ENCODE measurements at regions not wholly inside any gene's neighbourhood (a gene's known extent, or its start where the extent isn't known, plus 50 kb on each side); places are given as distances from the start of the nearest gene placed in this dataset.

DNA sequence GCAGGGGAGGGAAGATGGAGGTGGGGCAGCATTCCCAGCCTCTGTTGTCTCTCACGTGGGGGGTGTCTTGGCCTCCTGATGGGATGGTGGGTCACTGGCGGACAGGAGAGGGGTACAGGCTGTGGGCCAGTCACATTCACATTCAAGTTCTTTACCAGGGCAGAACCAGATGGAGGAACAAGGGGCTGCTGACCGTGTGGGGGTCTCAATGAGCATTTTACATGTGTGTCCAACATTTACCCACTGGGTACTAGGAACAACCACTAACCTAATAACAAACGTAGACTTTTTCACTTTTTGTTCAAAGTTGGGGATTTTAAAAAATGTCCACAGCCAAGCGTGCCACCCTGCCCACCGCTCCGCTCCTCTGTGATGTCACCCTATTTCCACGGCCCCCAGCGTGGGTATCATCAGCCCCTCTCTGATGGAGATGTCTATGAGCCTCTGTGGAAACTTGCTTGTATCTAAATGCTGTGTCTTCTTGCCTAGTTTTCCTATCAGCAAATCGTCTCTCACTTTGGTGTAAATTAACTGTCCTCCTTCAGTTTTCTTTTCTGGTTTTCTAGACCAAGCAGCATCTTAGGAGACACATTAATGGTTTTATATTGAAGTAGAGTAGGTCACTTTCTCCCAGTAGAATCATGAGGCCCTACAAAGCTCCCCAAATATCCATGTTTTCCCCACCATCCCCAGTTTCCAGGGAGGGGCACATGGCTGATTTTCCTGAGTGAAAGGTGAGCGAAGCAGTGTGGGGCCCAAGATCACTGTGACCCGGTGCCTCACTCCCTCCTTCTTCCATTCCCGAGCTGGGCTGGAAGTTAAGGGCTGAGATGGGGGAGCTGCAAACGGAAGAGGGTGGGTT, 936.7 kb downstream of the BRD1 start:
- 31 to 37% methylated on average over 14 of the region's 14 CpGs for WGBS, 2 experiments (ENCODE audit: low coverage in 1 of 2, low lambda C conversion rate in 2 of 2, missing lambda C conversion rate in 2 of 2)
- no peaks in the 10 kb centered on the region for H3K9me2 ChIP-seq (ENCODE audit: insufficient read depth)
- H3K9me3 ChIP-seq (ENCODE audit: low read depth): no peaks in the 10 kb centered on the region
- H3F3A ChIP-seq (ENCODE audit: insufficient read depth): no peaks in the 10 kb centered on the region
- no peaks in the 10 kb centered on the region for H3K4me1 ChIP-seq (ENCODE audit: insufficient read depth)
- no peak overlapping the region for H3K9ac ChIP-seq
- in situ Hi-C loops (cut with MboI): no loop called here
- no peaks in the 10 kb centered on the region for H4K20me1 ChIP-seq (ENCODE audit: insufficient read depth)
- no peak overlapping the region for H3K4me3 ChIP-seq
- H3K27me3 ChIP-seq (replicated peaks; ENCODE audit: insufficient read depth): no peaks in the 10 kb centered on the region
- H2AFZ ChIP-seq: no peak overlapping the region
- no peak for DNase-seq
- no peaks in the 10 kb centered on the region for H3K79me2 ChIP-seq (ENCODE audit: insufficient read depth)
- no peak overlapping the region for H3K27ac ChIP-seq
- H3K36me3 ChIP-seq (ENCODE audit: low read depth): no peaks in the 10 kb centered on the region
- no peak overlapping the region for H3K4me2 ChIP-seq (ENCODE audit: unreplicated experiment)
- TF ChIP-seq EZH2 (IDR thresholded peaks at IDR 0.05; ENCODE audit: insufficient read depth, poor library complexity, severe bottlenecking): no peak
- no peak for TF ChIP-seq EZH2phosphoT487 (IDR thresholded peaks at IDR 0.05; ENCODE audit: insufficient read depth, low read depth)

DNA sequence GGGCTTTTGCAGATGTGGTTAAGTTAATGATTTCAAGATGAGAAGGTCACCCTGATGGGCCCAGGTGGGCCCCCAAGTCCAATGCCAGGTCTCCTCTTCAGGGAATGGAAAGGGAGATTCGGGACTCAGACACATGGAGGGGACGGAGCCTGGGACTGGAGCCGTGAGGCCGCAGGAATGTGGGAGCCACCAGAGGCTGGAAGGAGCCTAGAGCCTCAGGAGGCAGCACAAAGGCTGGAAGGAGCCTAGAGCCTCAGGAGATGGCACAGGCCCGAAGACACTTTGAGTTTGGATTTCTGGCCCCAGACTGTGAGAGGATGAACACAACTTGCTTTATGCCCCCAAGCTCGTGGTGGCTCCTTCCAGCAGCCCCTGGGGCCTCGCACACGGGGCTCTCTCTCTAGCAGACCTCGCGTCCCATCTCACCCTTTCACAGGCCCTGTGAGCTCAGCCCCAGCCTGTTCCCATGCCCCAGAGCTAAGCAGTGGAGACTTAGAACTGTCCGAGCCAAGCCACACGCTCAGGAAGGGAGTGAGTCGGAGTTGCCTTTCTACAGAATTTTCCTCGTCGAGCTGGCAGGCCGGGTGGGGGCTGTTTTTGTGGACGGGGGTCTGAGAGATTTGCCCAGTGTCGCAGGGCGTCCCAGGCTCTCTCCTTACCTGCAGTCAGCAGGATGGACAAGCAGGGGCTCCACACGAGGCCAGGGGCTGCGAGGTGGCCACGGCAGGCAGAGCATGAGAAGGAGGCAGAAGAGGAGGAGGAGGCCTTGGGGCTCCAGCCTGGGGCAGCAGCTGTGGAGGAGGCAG, 937.6 kb downstream of the BRD1 start:
- Histone ChIP-seq H3K4me1 (ENCODE audit: insufficient read depth) (no peaks in the 10 kb centered on the region), H4K20me1 (ENCODE audit: insufficient read depth) (no peaks in the 10 kb centered on the region), H3K79me2 (ENCODE audit: insufficient read depth) (no peaks in the 10 kb centered on the region), H3K27me3 (replicated peaks; ENCODE audit: insufficient read depth) (no peaks in the 10 kb centered on the region), H3K27ac (no peak overlapping the region), H3K9me2 (ENCODE audit: insufficient read depth) (no peaks in the 10 kb centered on the region), H3K36me3 (ENCODE audit: low read depth) (no peaks in the 10 kb centered on the region), H3K4me2 (ENCODE audit: unreplicated experiment) (no peak overlapping the region), H3K4me3 (no peak overlapping the region), H3K9me3 (ENCODE audit: low read depth) (no peaks in the 10 kb centered on the region), H2AFZ (no peak overlapping the region), H3K9ac (no peak overlapping the region), H3F3A (ENCODE audit: insufficient read depth) (no peaks in the 10 kb centered on the region)
- WGBS, 2 experiments (ENCODE audit: low coverage in 1 of 2, low lambda C conversion rate in 2 of 2, missing lambda C conversion rate in 2 of 2): 25 to 28% methylated on average over 22 of the region's 22 CpGs
- in situ Hi-C loops (cut with MboI): no loop called here
- TF ChIP-seq EZH2 (IDR thresholded peaks at IDR 0.05; ENCODE audit: insufficient read depth, poor library complexity, severe bottlenecking) (no peak), EZH2phosphoT487 (IDR thresholded peaks at IDR 0.05; ENCODE audit: insufficient read depth, low read depth) (no peak)
- no peak for DNase-seq

DNA sequence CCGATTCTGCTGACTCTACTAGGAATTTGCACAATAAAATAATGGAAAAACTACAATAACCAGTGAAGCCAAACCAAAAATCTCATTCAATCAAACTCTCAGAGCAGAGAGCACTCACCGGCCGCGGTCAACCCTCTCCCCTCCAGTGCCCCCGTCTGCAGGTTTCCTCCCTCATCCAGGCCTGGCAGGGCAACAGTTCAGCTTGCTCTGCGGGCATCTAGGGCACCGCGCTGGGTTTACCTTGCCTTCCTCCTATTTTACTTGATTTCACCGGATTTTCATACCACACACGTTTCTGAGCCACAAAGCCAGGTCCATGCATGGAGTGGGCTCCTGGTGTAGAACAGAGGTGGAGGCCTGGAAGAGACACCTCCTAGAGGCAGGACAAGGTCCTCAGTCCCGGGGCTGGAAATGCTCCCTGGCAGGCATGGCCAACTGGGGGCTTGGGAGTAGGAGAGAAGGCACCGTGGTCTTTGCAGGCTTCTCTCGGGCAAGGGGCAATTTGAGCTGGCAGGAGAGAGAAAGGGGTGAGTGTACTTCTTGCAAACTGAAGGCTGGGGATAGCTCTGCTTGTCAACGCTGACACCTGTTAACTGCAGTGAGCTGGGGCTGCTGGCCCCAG, 938.4 kb downstream of the BRD1 start:
- no peaks in the 10 kb centered on the region for H3K9me3 ChIP-seq (ENCODE audit: low read depth)
- in situ Hi-C loops (cut with MboI): no loop called here
- no peak for TF ChIP-seq EZH2 (IDR thresholded peaks at IDR 0.05; ENCODE audit: insufficient read depth, poor library complexity, severe bottlenecking)
- TF ChIP-seq EZH2phosphoT487 (IDR thresholded peaks at IDR 0.05; ENCODE audit: insufficient read depth, low read depth): no peak

GRCh38 chr22:48888466-48889208, 939.0 kb downstream of the BRD1 start:
- DNase-seq: no peak
- Histone ChIP-seq H3K9ac (no peak overlapping the region), H3K4me1 (ENCODE audit: insufficient read depth) (no peaks in the 10 kb centered on the region), H3K4me2 (ENCODE audit: unreplicated experiment) (no peak overlapping the region), H3K27ac (no peak overlapping the region), H3F3A (ENCODE audit: insufficient read depth) (no peaks in the 10 kb centered on the region), H2AFZ (no peak overlapping the region), H3K9me2 (ENCODE audit: insufficient read depth) (no peaks in the 10 kb centered on the region), H3K79me2 (ENCODE audit: insufficient read depth) (no peaks in the 10 kb centered on the region), H3K36me3 (ENCODE audit: low read depth) (no peaks in the 10 kb centered on the region), H4K20me1 (ENCODE audit: insufficient read depth) (no peaks in the 10 kb centered on the region), H3K9me3 (ENCODE audit: low read depth) (no peaks in the 10 kb centered on the region), H3K4me3 (no peak overlapping the region), H3K27me3 (replicated peaks; ENCODE audit: insufficient read depth) (no peaks in the 10 kb centered on the region)
- WGBS, 2 experiments (ENCODE audit: low coverage in 1 of 2, low lambda C conversion rate in 2 of 2, missing lambda C conversion rate in 2 of 2): 55 to 62% methylated on average over 14 of the region's 14 CpGs
- in situ Hi-C loops (cut with MboI): no loop called here
- TF ChIP-seq EZH2phosphoT487 (IDR thresholded peaks at IDR 0.05; ENCODE audit: insufficient read depth, low read depth) (no peak), EZH2 (IDR thresholded peaks at IDR 0.05; ENCODE audit: insufficient read depth, poor library complexity, severe bottlenecking) (no peak)

More for the DNA sequence above, 938.4 kb downstream of the BRD1 start:
- Histone ChIP-seq H3K9me2 (ENCODE audit: insufficient read depth) (no peaks in the 10 kb centered on the region), H3K79me2 (ENCODE audit: insufficient read depth) (no peaks in the 10 kb centered on the region), H3K36me3 (ENCODE audit: low read depth) (no peaks in the 10 kb centered on the region), H3K4me1 (ENCODE audit: insufficient read depth) (no peaks in the 10 kb centered on the region), H3K4me2 (ENCODE audit: unreplicated experiment) (no peak overlapping the region), H3K9ac (no peak overlapping the region), H3K4me3 (no peak overlapping the region), H3K27me3 (replicated peaks; ENCODE audit: insufficient read depth) (no peaks in the 10 kb centered on the region), H2AFZ (no peak overlapping the region), H3F3A (ENCODE audit: insufficient read depth) (no peaks in the 10 kb centered on the region), H3K27ac (no peak overlapping the region), H4K20me1 (ENCODE audit: insufficient read depth) (no peaks in the 10 kb centered on the region)
- no peak for DNase-seq
- WGBS, 2 experiments (ENCODE audit: low coverage in 1 of 2, low lambda C conversion rate in 2 of 2, missing lambda C conversion rate in 2 of 2): 39 to 52% methylated on average over 14 of the region's 14 CpGs
